WTC11 (cell line): ENCODE measurements at regions not wholly inside any gene's neighbourhood (a gene's known extent, or its start where the extent isn't known, plus 50 kb on each side); places are given as distances from the start of the nearest gene placed in this dataset.

Experiments used
- ATAC-seq: fragments of 200-7000 bp; cut with Tn5 transposase; 2 replicates; pipeline ENCODE4 v1.10.0; 2021; ENCODE audit warnings: mild to moderate bottlenecking, moderate library complexity
- CTCF ChIA-PET: fragments of 300-600 bp; sonication (Branson Sonifier 250); formaldehyde crosslinking; loops from one replicate; lab custom pipeline; 2021; ENCODE audit warnings: antibody characterized with exemption; lab: Charles Lee
- POLR2A ChIA-PET: fragments of 350-600 bp; sonication (Branson Sonifier 250); formaldehyde crosslinking; loops from one replicate; lab custom pipeline; 2021; ENCODE audit warnings: antibody characterized with exemption; lab: Charles Lee
- DNase-seq: peaks from one replicate; pipeline ENCODE4 v3.0.0; 2021; ENCODE audit warnings: low spot score
- H3K27ac Mint-ChIP-seq: 2 replicates; pipeline ENCODE4 v1.8.0; 2021; ENCODE audit warnings: mixed read lengths
- H3K27me3 Mint-ChIP-seq: 2 replicates; pipeline ENCODE4 v1.8.0; 2021; ENCODE audit warnings: low read depth, mild to moderate bottlenecking, moderate library complexity, mixed read lengths
- H3K36me3 Mint-ChIP-seq: 2 replicates; pipeline ENCODE4 v1.8.0; 2021; ENCODE audit warnings: mixed read lengths
- H3K4me1 Mint-ChIP-seq: 2 replicates; pipeline ENCODE4 v1.8.0; 2022; ENCODE audit warnings: mixed read lengths
- H3K4me3 Mint-ChIP-seq: 2 replicates; pipeline ENCODE4 v1.8.0; 2021; ENCODE audit warnings: mild to moderate bottlenecking, moderate library complexity, mixed read lengths
- H3K9me3 Mint-ChIP-seq: 2 replicates; pipeline ENCODE4 v1.8.0; 2021; ENCODE audit warnings: mixed read lengths
- CBFB ChIP-seq: sonication (generic); formaldehyde crosslinking; IDR thresholded peaks from 2 replicates; pipeline ENCODE4 v1.8.1; 2022; ENCODE audit warnings: mild to moderate bottlenecking, low read depth, missing genetic modification reagents
- CREB1 ChIP-seq: sonication (generic); formaldehyde crosslinking; IDR thresholded peaks from 2 replicates; pipeline ENCODE4 v1.8.0; 2023; ENCODE audit warnings: mild to moderate bottlenecking, missing genetic modification reagents
- E2F5 ChIP-seq: sonication (generic); formaldehyde crosslinking; IDR thresholded peaks from 2 replicates; pipeline ENCODE4 v1.8.1; 2022; ENCODE audit warnings: mild to moderate bottlenecking, moderate library complexity, missing genetic modification reagents
- ESRRA ChIP-seq: sonication (generic); formaldehyde crosslinking; IDR thresholded peaks from 2 replicates; pipeline ENCODE4 v1.8.1; 2022; ENCODE audit warnings: mild to moderate bottlenecking, missing genetic modification reagents, borderline replicate concordance
- ETV6 ChIP-seq: sonication (generic); formaldehyde crosslinking; IDR thresholded peaks from 2 replicates; pipeline ENCODE4 v1.8.1; 2022; ENCODE audit warnings: mild to moderate bottlenecking, missing genetic modification reagents
- FOXK1 ChIP-seq: sonication (generic); formaldehyde crosslinking; IDR thresholded peaks from 2 replicates; pipeline ENCODE4 v1.8.0; 2022; ENCODE audit warnings: mild to moderate bottlenecking, moderate library complexity, missing genetic modification reagents
- GTF2I ChIP-seq: fragments of 250-450 bp; sonication (Bioruptor Pico); conservative IDR thresholded peaks from 2 replicates; pipeline ENCODE4 v1.4.0; 2021; ENCODE audit warnings: mild to moderate bottlenecking
- IRF2 ChIP-seq: sonication (generic); formaldehyde crosslinking; IDR thresholded peaks from 2 replicates; pipeline ENCODE4 v1.8.0; 2022; ENCODE audit warnings: low read depth, missing genetic modification reagents, borderline replicate concordance
- JAZF1 ChIP-seq: fragments of 250-450 bp; sonication (Bioruptor Pico); IDR thresholded peaks from 2 replicates; pipeline ENCODE4 v1.9.0; 2021; ENCODE audit warnings: moderate library complexity, mild to moderate bottlenecking, inconsistent platforms
- NFE2L1 ChIP-seq: sonication (generic); formaldehyde crosslinking; IDR thresholded peaks from 2 replicates; pipeline ENCODE4 v1.8.1; 2023; ENCODE audit warnings: missing genetic modification reagents
- NFYB ChIP-seq: sonication (generic); formaldehyde crosslinking; conservative IDR thresholded peaks from 2 replicates; pipeline ENCODE4 v1.8.0; 2022; ENCODE audit warnings: low read depth, missing genetic modification reagents
- SMAD4 ChIP-seq: sonication (generic); formaldehyde crosslinking; IDR thresholded peaks from 2 replicates; pipeline ENCODE4 v1.8.0; 2022; ENCODE audit warnings: mild to moderate bottlenecking, missing genetic modification reagents
- SOX15 ChIP-seq: fragments of 250-450 bp; sonication (Bioruptor Pico); IDR thresholded peaks from 2 replicates; pipeline ENCODE4 v1.9.0; 2021; ENCODE audit warnings: mild to moderate bottlenecking
- TEAD1 ChIP-seq: sonication (generic); formaldehyde crosslinking; IDR thresholded peaks from 2 replicates; pipeline ENCODE4 v1.8.0; 2022; ENCODE audit warnings: mild to moderate bottlenecking, missing genetic modification reagents
- USF2 ChIP-seq: sonication (generic); formaldehyde crosslinking; IDR thresholded peaks from 2 replicates; pipeline ENCODE4 v1.8.1; 2023; ENCODE audit warnings: mild to moderate bottlenecking, missing genetic modification reagents, moderate library complexity
- ZNF232 ChIP-seq: sonication (generic); formaldehyde crosslinking; IDR thresholded peaks from 2 replicates; pipeline ENCODE4 v1.8.0; 2022; ENCODE audit warnings: mild to moderate bottlenecking, missing genetic modification reagents
- TF ChIP-seq, protein P1 (sequence below): fragments of 250-450 bp; sonication (Bioruptor Pico); IDR thresholded peaks from 2 replicates; pipeline ENCODE4 v2.1.2; 2022; ENCODE audit warnings: mild to moderate bottlenecking, moderate library complexity
- TF ChIP-seq, protein P2 (sequence below): sonication (generic); formaldehyde crosslinking; IDR thresholded peaks from 2 replicates; pipeline ENCODE4 v1.8.1; 2022; ENCODE audit warnings: missing genetic modification reagents, borderline replicate concordance
- TF ChIP-seq, protein P3 (sequence below): sonication (generic); formaldehyde crosslinking; IDR thresholded peaks from 2 replicates; pipeline ENCODE4 v1.8.0; 2022; ENCODE audit warnings: mild to moderate bottlenecking, missing genetic modification reagents
- TF ChIP-seq, protein P4 (sequence below): sonication (generic); formaldehyde crosslinking; conservative IDR thresholded peaks from 2 replicates; pipeline ENCODE4 v1.8.1; 2023; ENCODE audit warnings: mild to moderate bottlenecking, low read depth, missing genetic modification reagents, moderate library complexity
- TF ChIP-seq, protein P5 (sequence below): sonication (generic); formaldehyde crosslinking; IDR thresholded peaks from 2 replicates; pipeline ENCODE4 v1.8.1; 2023; ENCODE audit warnings: mild to moderate bottlenecking, missing genetic modification reagents, moderate library complexity
- TF ChIP-seq, protein P6 (sequence below): sonication (generic); formaldehyde crosslinking; IDR thresholded peaks from 2 replicates; pipeline ENCODE4 v1.8.0; 2023; ENCODE audit warnings: missing genetic modification reagents

DNA sequence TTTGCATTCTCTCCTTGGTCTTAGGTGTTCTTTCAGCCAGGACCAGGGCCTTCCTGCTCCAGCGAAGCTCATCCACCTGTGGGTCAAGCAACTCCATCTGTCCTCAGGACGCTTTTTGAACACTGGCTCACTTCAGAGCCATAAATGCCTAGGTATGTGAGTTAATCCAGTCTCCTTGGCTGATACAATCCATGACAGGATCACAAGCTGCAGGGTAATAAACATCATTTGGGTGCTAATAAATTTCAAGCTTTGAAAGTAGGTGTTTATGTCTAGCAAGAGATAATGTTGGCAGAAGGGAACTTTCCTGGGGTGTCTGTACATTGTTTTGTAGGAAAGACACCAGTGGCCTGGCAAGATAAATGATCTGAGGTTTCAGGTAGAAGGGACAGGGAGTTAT is 159.2 kb upstream of the TUT7 start:
- no peak overlapping the region for H3K4me3 Mint-ChIP-seq
- no peak for ATAC-seq
- peaks cover 12% of the 10 kb centered on the region for H3K4me1 Mint-ChIP-seq
- DNase-seq = no peak
- TF ChIP-seq, protein P1, sequence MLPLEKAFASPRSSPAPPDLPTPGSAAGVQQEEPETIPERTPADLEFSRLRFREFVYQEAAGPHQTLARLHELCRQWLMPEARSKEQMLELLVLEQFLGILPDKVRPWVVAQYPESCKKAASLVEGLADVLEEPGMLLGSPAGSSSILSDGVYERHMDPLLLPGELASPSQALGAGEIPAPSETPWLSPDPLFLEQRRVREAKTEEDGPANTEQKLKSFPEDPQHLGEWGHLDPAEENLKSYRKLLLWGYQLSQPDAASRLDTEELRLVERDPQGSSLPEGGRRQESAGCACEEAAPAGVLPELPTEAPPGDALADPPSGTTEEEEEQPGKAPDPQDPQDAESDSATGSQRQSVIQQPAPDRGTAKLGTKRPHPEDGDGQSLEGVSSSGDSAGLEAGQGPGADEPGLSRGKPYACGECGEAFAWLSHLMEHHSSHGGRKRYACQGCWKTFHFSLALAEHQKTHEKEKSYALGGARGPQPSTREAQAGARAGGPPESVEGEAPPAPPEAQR = no peak
- TF ChIP-seq SMAD4 = no peak
- TF ChIP-seq IRF2 (CRISPR knock-in tag) = no peak
- no peak for TF ChIP-seq TEAD1 (CRISPR knock-in tag)
- no peak for TF ChIP-seq JAZF1 (CRISPR knock-in tag)
- TF ChIP-seq, protein P2, sequence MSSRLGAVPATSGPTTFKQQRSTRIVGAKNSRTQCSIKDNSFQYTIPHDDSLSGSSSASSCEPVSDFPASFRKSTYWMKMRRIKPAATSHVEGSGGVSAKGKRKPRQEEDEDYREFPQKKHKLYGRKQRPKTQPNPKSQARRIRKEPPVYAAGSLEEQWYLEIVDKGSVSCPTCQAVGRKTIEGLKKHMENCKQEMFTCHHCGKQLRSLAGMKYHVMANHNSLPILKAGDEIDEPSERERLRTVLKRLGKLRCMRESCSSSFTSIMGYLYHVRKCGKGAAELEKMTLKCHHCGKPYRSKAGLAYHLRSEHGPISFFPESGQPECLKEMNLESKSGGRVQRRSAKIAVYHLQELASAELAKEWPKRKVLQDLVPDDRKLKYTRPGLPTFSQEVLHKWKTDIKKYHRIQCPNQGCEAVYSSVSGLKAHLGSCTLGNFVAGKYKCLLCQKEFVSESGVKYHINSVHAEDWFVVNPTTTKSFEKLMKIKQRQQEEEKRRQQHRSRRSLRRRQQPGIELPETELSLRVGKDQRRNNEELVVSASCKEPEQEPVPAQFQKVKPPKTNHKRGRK = no peak
- no peak for TF ChIP-seq NFYB (CRISPR knock-in tag)
- no peak for TF ChIP-seq CBFB (CRISPR knock-in tag)
- TF ChIP-seq FOXK1 (CRISPR knock-in tag) = no peak
- TF ChIP-seq, protein P3, sequence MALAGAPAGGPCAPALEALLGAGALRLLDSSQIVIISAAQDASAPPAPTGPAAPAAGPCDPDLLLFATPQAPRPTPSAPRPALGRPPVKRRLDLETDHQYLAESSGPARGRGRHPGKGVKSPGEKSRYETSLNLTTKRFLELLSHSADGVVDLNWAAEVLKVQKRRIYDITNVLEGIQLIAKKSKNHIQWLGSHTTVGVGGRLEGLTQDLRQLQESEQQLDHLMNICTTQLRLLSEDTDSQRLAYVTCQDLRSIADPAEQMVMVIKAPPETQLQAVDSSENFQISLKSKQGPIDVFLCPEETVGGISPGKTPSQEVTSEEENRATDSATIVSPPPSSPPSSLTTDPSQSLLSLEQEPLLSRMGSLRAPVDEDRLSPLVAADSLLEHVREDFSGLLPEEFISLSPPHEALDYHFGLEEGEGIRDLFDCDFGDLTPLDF (CRISPR knock-in tag) = no peak
- POLR2A ChIA-PET = no interaction called here
- peaks cover 3% of the 10 kb centered on the region; the same call in 1 of the 2 replicates for H3K27me3 Mint-ChIP-seq
- H3K9me3 Mint-ChIP-seq = no peaks in the 10 kb centered on the region
- H3K27ac Mint-ChIP-seq = no peak overlapping the region
- CTCF ChIA-PET = no interaction called here
- H3K36me3 Mint-ChIP-seq = no peaks in the 10 kb centered on the region

- H3K27ac Mint-ChIP-seq = no peak overlapping the region
- TF ChIP-seq, protein P4, sequence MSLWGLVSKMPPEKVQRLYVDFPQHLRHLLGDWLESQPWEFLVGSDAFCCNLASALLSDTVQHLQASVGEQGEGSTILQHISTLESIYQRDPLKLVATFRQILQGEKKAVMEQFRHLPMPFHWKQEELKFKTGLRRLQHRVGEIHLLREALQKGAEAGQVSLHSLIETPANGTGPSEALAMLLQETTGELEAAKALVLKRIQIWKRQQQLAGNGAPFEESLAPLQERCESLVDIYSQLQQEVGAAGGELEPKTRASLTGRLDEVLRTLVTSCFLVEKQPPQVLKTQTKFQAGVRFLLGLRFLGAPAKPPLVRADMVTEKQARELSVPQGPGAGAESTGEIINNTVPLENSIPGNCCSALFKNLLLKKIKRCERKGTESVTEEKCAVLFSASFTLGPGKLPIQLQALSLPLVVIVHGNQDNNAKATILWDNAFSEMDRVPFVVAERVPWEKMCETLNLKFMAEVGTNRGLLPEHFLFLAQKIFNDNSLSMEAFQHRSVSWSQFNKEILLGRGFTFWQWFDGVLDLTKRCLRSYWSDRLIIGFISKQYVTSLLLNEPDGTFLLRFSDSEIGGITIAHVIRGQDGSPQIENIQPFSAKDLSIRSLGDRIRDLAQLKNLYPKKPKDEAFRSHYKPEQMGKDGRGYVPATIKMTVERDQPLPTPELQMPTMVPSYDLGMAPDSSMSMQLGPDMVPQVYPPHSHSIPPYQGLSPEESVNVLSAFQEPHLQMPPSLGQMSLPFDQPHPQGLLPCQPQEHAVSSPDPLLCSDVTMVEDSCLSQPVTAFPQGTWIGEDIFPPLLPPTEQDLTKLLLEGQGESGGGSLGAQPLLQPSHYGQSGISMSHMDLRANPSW (CRISPR knock-in tag) = no peak
- TF ChIP-seq USF2 (no peak), SOX15 (CRISPR knock-in tag) (no peak), ZNF232 (CRISPR knock-in tag) (no peak), GTF2I (CRISPR knock-in tag) (no peak), E2F5 (CRISPR knock-in tag) (no peak), NFE2L1 (no peak), NFYB (CRISPR knock-in tag) (no peak), CREB1 (CRISPR knock-in tag) (no peak), ETV6 (no peak), ESRRA (CRISPR knock-in tag) (no peak)
- TF ChIP-seq, protein P5, sequence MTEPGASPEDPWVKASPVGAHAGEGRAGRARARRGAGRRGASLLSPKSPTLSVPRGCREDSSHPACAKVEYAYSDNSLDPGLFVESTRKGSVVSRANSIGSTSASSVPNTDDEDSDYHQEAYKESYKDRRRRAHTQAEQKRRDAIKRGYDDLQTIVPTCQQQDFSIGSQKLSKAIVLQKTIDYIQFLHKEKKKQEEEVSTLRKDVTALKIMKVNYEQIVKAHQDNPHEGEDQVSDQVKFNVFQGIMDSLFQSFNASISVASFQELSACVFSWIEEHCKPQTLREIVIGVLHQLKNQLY = no peak
- TF ChIP-seq, protein P6, sequence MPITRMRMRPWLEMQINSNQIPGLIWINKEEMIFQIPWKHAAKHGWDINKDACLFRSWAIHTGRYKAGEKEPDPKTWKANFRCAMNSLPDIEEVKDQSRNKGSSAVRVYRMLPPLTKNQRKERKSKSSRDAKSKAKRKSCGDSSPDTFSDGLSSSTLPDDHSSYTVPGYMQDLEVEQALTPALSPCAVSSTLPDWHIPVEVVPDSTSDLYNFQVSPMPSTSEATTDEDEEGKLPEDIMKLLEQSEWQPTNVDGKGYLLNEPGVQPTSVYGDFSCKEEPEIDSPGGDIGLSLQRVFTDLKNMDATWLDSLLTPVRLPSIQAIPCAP (CRISPR knock-in tag) = no peak
- TF ChIP-seq, all 79 proteins: peak for 0
Observed at GRCh38 chr9:86512929-86513328, 158.7 kb upstream of the TUT7 start.

More at GRCh38 chr9:86512929-86513328, 158.7 kb upstream of the TUT7 start:
- Mint-ChIP-seq H3K36me3 (no peaks in the 10 kb centered on the region), H3K27me3 (peaks cover 3% of the 10 kb centered on the region; the same call in 1 of the 2 replicates), H3K4me3 (no peak overlapping the region), H3K4me1 (peaks cover 12% of the 10 kb centered on the region), H3K9me3 (no peaks in the 10 kb centered on the region)
- POLR2A ChIA-PET = no interaction called here
- ATAC-seq = no peak
- no peak for DNase-seq
- CTCF ChIA-PET = no interaction called here
